ENCODE measurements at regions not wholly inside any gene's neighbourhood (a gene's known extent, or its start where the extent isn't known, plus 50 kb on each side); places are given as distances from the start of the nearest gene placed in this dataset.

- H2AFZ ChIP-seq = no peak overlapping the region
- no peaks in the 10 kb centered on the region for H3K4me1 ChIP-seq
- H3K9me3 ChIP-seq (ENCODE audit: control insufficient read depth, low read length) = no peaks in the 10 kb centered on the region
- no peaks in the 10 kb centered on the region for H3K36me3 ChIP-seq (ENCODE audit: control insufficient read depth, insufficient read depth, low read length)
- H3K27ac ChIP-seq = no peak overlapping the region
- no peaks in the 10 kb centered on the region for H3K79me2 ChIP-seq
- no peak overlapping the region for H3K4me3 ChIP-seq (ENCODE audit: low read depth, low read length)
- H3K9ac ChIP-seq = no peak overlapping the region
- no peaks in the 10 kb centered on the region for H3K27me3 ChIP-seq (ENCODE audit: control insufficient read depth, insufficient read depth, low read length)
- TF ChIP-seq CTCF (IDR thresholded peaks at IDR 0.05) = no peak
- H3K4me2 ChIP-seq (ENCODE audit: low read length) = no peak overlapping the region
Observed at GRCh38 chr20:23248461-23248882, 102.1 kb upstream of the NXT1 start.

GRCh38 chr20:23246717-23247664, 103.6 kb upstream of the NXT1 start:
- H3K4me3 ChIP-seq (ENCODE audit: low read depth, low read length) = no peak overlapping the region
- H3K4me1 ChIP-seq = no peaks in the 10 kb centered on the region
- H3K9ac ChIP-seq = no peak overlapping the region
- TF ChIP-seq CTCF (IDR thresholded peaks at IDR 0.05) = no peak
- H3K9me3 ChIP-seq (ENCODE audit: control insufficient read depth, low read length) = no peaks in the 10 kb centered on the region
- no peaks in the 10 kb centered on the region for H3K36me3 ChIP-seq (ENCODE audit: control insufficient read depth, insufficient read depth, low read length)
- H3K79me2 ChIP-seq = no peaks in the 10 kb centered on the region
- no peaks in the 10 kb centered on the region for H3K27me3 ChIP-seq (ENCODE audit: control insufficient read depth, insufficient read depth, low read length)
- H3K4me2 ChIP-seq (ENCODE audit: low read length) = no peak overlapping the region
- H2AFZ ChIP-seq = peak overlapping the region; percentile 26
- peak overlapping the region; percentile 1 for H3K27ac ChIP-seq

- Histone ChIP-seq H3K27me3 (ENCODE audit: control insufficient read depth, insufficient read depth, low read length) (no peaks in the 10 kb centered on the region), H3K36me3 (ENCODE audit: control insufficient read depth, insufficient read depth, low read length) (no peaks in the 10 kb centered on the region)
Observed at GRCh38 chr20:23245553-23246181, 104.9 kb upstream of the NXT1 start.

GRCh38 chr20:23244916-23245552, 105.6 kb upstream of the NXT1 start:
- Histone ChIP-seq H3K4me1 (no peaks in the 10 kb centered on the region), H3K4me2 (ENCODE audit: low read length) (no peak overlapping the region), H2AFZ (no peak overlapping the region), H3K9me3 (ENCODE audit: control insufficient read depth, low read length) (no peaks in the 10 kb centered on the region), H3K36me3 (ENCODE audit: control insufficient read depth, insufficient read depth, low read length) (no peaks in the 10 kb centered on the region), H3K9ac (no peak overlapping the region), H3K79me2 (no peaks in the 10 kb centered on the region), H3K27me3 (ENCODE audit: control insufficient read depth, insufficient read depth, low read length) (no peaks in the 10 kb centered on the region), H3K27ac (no peak overlapping the region), H3K4me3 (ENCODE audit: low read depth, low read length) (no peak overlapping the region)
- TF ChIP-seq CTCF (IDR thresholded peaks at IDR 0.05) = no peak

More at GRCh38 chr20:23245553-23246181, 104.9 kb upstream of the NXT1 start:
- H3K79me2 ChIP-seq = no peaks in the 10 kb centered on the region
- no peak overlapping the region for H3K9ac ChIP-seq
- H3K4me2 ChIP-seq (ENCODE audit: low read length) = no peak overlapping the region
- no peaks in the 10 kb centered on the region for H3K9me3 ChIP-seq (ENCODE audit: control insufficient read depth, low read length)
- no peaks in the 10 kb centered on the region for H3K4me1 ChIP-seq
- no peak overlapping the region for H3K4me3 ChIP-seq (ENCODE audit: low read depth, low read length)
- peak; percentile 21 for TF ChIP-seq CTCF (IDR thresholded peaks at IDR 0.05)
- H2AFZ ChIP-seq = no peak overlapping the region
- H3K27ac ChIP-seq = no peak overlapping the region
